Lower lobe of right lung (tissue), 2 donors: ENCODE measurements at regions not wholly inside any gene's neighbourhood (a gene's known extent, or its start where the extent isn't known, plus 50 kb on each side); places are given as distances from the start of the nearest gene placed in this dataset.
"Not testable (repeated sequence)": the region's sequence is repeated elsewhere in the genome, so short reads cannot be mapped to it uniquely, and the experiment has no call there.

Experiments used
- ATAC-seq, 2 donors: fragments of 200-7000 bp; cut with Tn5 transposase; one replicate each; pipeline ENCODE4 v1.9.1; 2020 to 2022; ENCODE audit warnings: mild to moderate bottlenecking in 2 of 2, moderate library complexity in 2 of 2
- DNase-seq: peaks from one replicate; pipeline ENCODE4 v3.0.0-alpha.2; 2020
- H3K27ac ChIP-seq: fragments of 200-600 bp; one replicate; pipeline ENCODE4 v1.8.0; 2022
- H3K27me3 ChIP-seq: fragments of 200-600 bp; one replicate; pipeline ENCODE4 v1.8.0; 2022; ENCODE audit warnings: low read depth
- H3K36me3 ChIP-seq: fragments of 200-600 bp; one replicate; pipeline ENCODE4 v1.8.0; 2022; ENCODE audit warnings: mild to moderate bottlenecking
- H3K4me1 ChIP-seq: fragments of 200-600 bp; one replicate; pipeline ENCODE4 v1.8.0; 2022
- H3K4me3 ChIP-seq: fragments of 200-600 bp; one replicate; pipeline ENCODE4 v1.8.0; 2022; ENCODE audit warnings: mild to moderate bottlenecking
- H3K9me3 ChIP-seq: fragments of 200-600 bp; one replicate; pipeline ENCODE4 v1.8.0; 2022
- CTCF ChIP-seq: fragments of 200-600 bp; IDR thresholded peaks from one replicate; pipeline ENCODE4 v1.8.0; 2022; ENCODE audit warnings: antibody characterized with exemption, mild to moderate bottlenecking
- intact Hi-C: fragments of 100-400 bp; cut with DNase I; formaldehyde crosslinking; loops from one replicate; pipeline ENCODE4 v1.11.0; 2022
- donor health status: DM: no; HTN: yes; CAD: no; lungs with severe emphysema.

- H3K36me3 ChIP-seq, result no peaks in the 10 kb centered on the region
- no peaks in the 10 kb centered on the region for H3K9me3 ChIP-seq
- H3K27ac ChIP-seq, result no peak overlapping the region
- H3K4me3 ChIP-seq, result no peak overlapping the region
- intact Hi-C loops, result no loop called here
- H3K27me3 ChIP-seq, result no peaks in the 10 kb centered on the region
- no peak for TF ChIP-seq CTCF
- H3K4me1 ChIP-seq, result no peaks in the 10 kb centered on the region
- ATAC-seq (no peak), DNase-seq (no peak)
These were observed 192.2 kb upstream of the THRB start for GRCh38 chr3:24686808-24687207.

- no peak for ATAC-seq
- TF ChIP-seq CTCF, result no peak
- H3K36me3 ChIP-seq, result no peaks in the 10 kb centered on the region
- H3K4me3 ChIP-seq, result no peak overlapping the region
- H3K4me1 ChIP-seq, result no peaks in the 10 kb centered on the region
- H3K9me3 ChIP-seq, result no peaks in the 10 kb centered on the region
- H3K27ac ChIP-seq, result no peak overlapping the region
- intact Hi-C loops, result no loop called here
- DNase-seq, result no peak
- no peaks in the 10 kb centered on the region for H3K27me3 ChIP-seq
These were observed 193.0 kb upstream of the THRB start for GRCh38 chr3:24687671-24688070.

GRCh38 chr3:24688446-24689148 lies 193.9 kb upstream of the THRB start:
- intact Hi-C loops, result no loop called here

GRCh38 chr3:24689353-24689752 lies 194.7 kb upstream of the THRB start:
- TF ChIP-seq CTCF, result no peak
- intact Hi-C loops, result no loop called here
- H3K36me3 ChIP-seq, result no peaks in the 10 kb centered on the region
- no peak overlapping the region for H3K27ac ChIP-seq
- DNase-seq, result no peak
- no peak for ATAC-seq
- H3K4me1 ChIP-seq, result no peaks in the 10 kb centered on the region
- no peaks in the 10 kb centered on the region for H3K9me3 ChIP-seq
- H3K27me3 ChIP-seq, result no peaks in the 10 kb centered on the region
- H3K4me3 ChIP-seq, result no peak overlapping the region

More at GRCh38 chr3:24688446-24689148, 193.9 kb upstream of the THRB start:
- no peaks in the 10 kb centered on the region for H3K27me3 ChIP-seq
- TF ChIP-seq CTCF, result no peak
- no peak overlapping the region for H3K27ac ChIP-seq
- H3K36me3 ChIP-seq, result no peaks in the 10 kb centered on the region
- H3K4me1 ChIP-seq, result no peaks in the 10 kb centered on the region
- no peaks in the 10 kb centered on the region for H3K9me3 ChIP-seq
- H3K4me3 ChIP-seq, result no peak overlapping the region
- ATAC-seq (no peak), DNase-seq (no peak)

- Histone ChIP-seq H3K36me3 (no peaks in the 10 kb centered on the region), H3K4me3 (no peak overlapping the region), H3K4me1 (no peaks in the 10 kb centered on the region), H3K9me3 (no peaks in the 10 kb centered on the region), H3K27me3 (no peaks in the 10 kb centered on the region), H3K27ac (no peak overlapping the region)
- intact Hi-C loops, result no loop called here
- no peak for ATAC-seq
- no peak for DNase-seq
- TF ChIP-seq CTCF, result no peak
These were observed 196.1 kb upstream of the THRB start for GRCh38 chr3:24690777-24691176.

- H3K4me1 ChIP-seq, H3K36me3 ChIP-seq, DNase-seq, H3K27me3 ChIP-seq, H3K9me3 ChIP-seq, H3K27ac ChIP-seq, ATAC-seq, H3K4me3 ChIP-seq, intact Hi-C loops: not testable (repeated sequence)
These were observed 204.4 kb upstream of the THRB start for GRCh38 chr3:24699078-24699477.
